CD4-positive, alpha-beta T cell treated with Interleukin-2 at 100 ng/mL for 4 hours (primary cell): ENCODE measurements at regions not wholly inside any gene's neighbourhood (a gene's known extent, or its start where the extent isn't known, plus 50 kb on each side); places are given as distances from the start of the nearest gene placed in this dataset.
"Not testable (repeated sequence)": the region's sequence is repeated elsewhere in the genome, so short reads cannot be mapped to it uniquely, and the experiment has no call there.

Source experiments
- DNase-seq: peaks from one replicate; pipeline ENCODE4 v3.0.0-alpha.2; 2020; ENCODE audit warnings: low spot score

DNA sequence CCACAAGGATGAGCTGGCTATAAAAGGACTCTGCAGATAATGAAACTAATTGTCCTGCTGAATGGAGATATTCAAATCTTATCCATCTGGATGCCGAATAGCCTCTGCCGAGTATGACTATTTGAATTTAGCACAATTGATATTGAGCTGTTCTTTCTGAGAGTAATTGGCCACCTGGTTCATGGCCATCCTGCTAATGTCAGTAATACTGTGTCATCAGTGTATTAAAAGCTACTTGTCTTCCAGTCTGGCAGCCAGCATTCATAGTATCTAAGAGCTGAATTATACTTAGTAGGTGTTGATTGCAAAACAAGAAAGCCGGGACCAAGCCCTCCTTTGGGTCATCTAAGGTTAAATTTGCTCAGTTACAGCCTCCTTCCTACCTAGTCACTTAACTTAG lies 310.7 kb upstream of the NCAM1 start:
- no peak for DNase-seq

GRCh38 chr11:112651386-112651785 lies 309.8 kb upstream of the NCAM1 start:
- no peak for DNase-seq

- no peak for DNase-seq
These were observed 308.3 kb upstream of the NCAM1 start for GRCh38 chr11:112652786-112653390.

DNA sequence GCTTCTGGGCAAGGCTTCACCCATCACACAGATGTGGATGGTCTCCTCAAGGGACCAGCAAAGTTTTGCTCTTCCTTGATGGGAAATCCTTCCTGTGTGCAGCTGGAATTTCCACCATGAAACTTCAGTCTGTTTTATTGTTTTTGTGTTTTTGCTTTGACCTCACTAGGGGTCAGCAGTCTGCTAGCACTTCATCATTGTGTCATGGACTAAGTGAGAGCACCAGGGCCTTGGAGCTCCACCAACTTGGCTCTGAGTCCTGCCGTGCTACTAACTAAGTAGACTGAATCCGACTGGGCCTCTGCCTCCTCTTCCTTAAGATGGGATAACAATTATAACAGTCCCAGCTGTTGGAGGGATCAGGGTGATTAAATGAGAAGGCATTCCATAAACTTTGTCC lies 305.8 kb upstream of the NCAM1 start:
- DNase-seq, result no peak

GRCh38 chr11:112656772-112657428 lies 304.3 kb upstream of the NCAM1 start:
- DNase-seq, result no peak

DNA sequence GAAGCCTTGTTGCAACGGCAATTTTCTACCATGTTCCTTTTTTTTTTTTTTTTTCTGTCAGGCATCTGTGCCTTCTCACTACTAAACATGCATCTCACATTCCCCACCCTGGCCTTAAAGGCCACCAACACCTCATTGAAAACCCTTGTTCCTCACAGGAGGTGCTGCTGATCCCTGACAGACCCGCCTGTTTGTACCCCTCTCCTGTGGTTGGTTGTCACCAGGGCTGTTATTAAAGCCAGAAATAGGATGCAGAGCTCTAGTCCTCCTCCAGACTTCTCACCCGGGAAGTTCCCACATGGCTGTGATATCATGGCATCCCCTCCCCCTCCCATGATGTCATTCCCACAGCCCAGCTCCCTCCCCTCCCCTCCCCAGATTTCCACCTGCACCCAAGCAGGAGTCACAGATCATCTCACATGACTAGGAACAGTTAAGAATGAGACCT lies 302.8 kb upstream of the NCAM1 start:
- DNase-seq, result no peak

DNA sequence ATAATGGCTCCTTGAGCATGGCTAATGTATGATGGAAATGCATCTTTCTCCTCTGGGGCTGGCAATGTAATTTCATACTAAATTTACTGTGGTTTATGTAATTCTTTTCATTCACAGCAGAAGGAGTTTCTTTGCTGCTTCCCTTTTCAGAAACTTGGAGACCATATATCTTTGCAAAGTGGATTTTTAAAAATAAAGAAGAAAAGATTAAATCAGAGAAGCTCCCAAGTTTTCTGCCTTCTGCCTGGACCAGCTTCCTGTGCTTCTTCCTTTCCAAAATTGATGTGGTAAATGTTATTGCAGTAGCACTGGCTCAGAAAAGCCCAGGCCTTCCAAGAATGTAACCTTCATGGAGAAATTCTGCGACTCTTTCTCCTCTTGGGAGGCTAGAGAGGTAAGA lies 300.1 kb upstream of the NCAM1 start:
- DNase-seq, result no peak

- no peak for DNase-seq
These were observed 299.6 kb upstream of the NCAM1 start for GRCh38 chr11:112661571-112661970.

DNA sequence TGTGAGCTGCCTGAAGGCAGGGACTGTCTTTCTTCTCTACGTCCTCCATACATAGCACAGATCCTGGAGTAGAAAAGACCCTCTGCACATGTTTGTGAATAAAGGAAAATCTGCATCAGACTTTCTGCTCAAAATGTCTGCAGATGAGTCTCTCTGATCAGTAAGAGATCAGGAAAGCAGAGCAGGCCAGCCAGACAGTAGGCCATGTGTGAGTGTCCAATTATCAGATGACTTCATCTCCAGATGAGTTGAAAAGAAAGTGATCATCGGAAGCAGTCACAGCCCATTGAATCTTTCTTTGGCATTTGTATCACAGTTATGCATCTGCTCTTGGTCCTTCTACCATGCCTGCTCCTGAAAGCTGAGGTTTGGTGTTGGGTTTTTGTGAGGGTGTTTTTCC lies 298.7 kb upstream of the NCAM1 start:
- DNase-seq, result no peak

- no peak for DNase-seq
These were observed 297.1 kb upstream of the NCAM1 start for GRCh38 chr11:112663947-112664634.

DNA sequence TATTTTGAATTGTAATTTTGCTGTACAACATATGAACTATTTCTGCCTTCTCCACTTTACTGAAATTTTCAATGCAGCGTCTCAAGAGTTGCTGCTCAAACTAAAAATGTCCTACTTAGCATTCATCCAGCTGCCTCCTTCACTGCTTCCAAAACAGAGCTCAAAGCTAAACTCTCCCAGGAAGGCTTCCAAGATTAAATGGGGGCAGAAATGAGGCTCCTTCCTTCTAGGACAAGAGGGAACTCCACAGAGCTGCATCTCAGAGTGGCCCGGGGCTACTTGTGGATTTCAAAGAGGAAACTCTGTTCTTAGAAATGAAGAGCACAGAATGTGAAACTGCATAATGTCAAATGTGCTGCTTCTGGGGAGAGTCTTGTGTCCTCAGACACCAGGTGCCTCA lies 295.9 kb upstream of the NCAM1 start:
- DNase-seq, result no peak

GRCh38 chr11:112666253-112666652 lies 295.0 kb upstream of the NCAM1 start:
- no peak for DNase-seq

GRCh38 chr11:112670806-112671570 lies 290.2 kb upstream of the NCAM1 start:
- DNase-seq, result no peak

GRCh38 chr11:112673401-112673800 lies 287.8 kb upstream of the NCAM1 start:
- DNase-seq, result not testable (repeated sequence)

DNA sequence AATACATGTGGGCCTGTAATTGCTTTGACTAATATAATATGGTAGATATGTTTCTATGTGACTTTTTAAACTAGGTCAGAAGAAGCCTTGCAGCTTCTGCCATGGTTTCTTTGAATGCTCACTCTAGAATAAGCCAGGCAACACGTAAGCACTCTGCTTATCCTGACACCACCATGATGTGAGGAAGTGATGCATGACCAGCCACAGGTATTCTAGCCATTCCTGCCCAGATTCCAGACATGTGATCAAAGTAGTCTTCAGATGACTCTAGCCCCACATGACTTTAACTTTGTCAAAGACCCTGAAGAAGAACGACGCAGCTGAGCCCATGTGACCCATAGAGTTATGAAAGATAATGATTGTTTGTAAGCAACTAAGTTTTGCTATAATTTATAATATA lies 276.1 kb upstream of the NCAM1 start:
- DNase-seq, result no peak

- no peak for DNase-seq
These were observed 271.4 kb upstream of the NCAM1 start for GRCh38 chr11:112689851-112690250.

- no peak for DNase-seq
These were observed 267.4 kb upstream of the NCAM1 start for GRCh38 chr11:112693781-112694180.

- no peak for DNase-seq
These were observed 267.0 kb upstream of the NCAM1 start for GRCh38 chr11:112694245-112694644.

- DNase-seq, result no peak
These were observed 266.4 kb upstream of the NCAM1 start for GRCh38 chr11:112694813-112695212.

DNA sequence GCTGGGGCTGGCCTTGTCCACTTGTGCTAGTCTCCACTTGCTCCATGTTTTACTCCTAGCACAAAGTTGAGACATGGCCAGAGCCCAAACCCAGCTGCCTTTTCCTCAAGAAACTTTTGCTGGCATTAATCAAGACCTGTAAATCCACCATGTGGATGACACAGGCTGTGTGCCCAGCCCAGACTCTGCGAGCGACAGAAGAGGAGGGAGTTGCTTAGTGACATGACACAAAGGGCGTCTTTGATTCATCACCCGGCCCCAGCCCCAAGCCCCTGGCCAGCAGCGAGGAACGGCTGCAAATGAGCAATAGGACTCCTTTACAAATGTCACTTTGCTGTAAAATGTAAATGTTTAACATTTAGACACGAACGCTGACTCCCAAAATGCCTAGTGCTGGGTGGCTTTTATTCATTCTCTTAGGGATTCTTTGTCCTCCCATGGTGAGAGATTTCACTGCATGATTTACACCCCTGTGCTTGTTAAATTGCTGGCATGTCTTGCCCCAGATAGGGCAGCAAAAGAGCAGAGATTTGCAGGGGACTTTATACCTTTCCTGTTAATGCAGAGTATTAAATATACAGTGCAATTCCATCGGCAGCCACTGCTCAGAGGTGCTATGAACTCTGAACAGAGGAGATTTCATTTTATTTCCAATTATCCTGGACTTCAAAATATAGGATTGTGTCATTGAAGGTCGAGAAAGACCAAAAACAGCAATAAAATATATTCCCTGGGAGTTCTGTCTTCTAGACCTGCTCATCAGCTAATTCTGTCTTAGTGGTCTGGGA lies 263.6 kb upstream of the NCAM1 start:
- DNase-seq, result no peak

GRCh38 chr11:112705148-112705547 lies 256.1 kb upstream of the NCAM1 start:
- DNase-seq, result no peak

DNA sequence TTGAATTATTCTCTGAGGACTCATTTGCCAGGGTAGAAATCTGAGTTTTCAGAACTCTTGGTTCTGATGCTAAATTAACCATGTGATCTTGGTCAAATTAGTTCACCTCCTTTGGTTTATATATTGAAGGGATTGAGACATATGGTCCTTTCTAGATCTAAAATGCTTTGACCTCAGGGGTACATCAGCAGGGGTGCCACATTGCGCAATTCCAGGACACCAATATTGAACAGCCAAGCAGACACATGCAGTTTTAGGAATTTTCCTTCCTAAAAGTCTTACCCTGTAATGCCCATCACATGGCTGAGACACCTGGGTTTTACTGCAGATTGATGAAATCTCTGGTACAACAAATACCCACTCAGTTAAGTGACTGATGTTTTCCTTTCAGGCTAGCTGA lies 254.4 kb upstream of the NCAM1 start:
- no peak for DNase-seq
